ENCODE measurements at regions not wholly inside any gene's neighbourhood (a gene's known extent, or its start where the extent isn't known, plus 50 kb on each side); places are given as distances from the start of the nearest gene placed in this dataset.

GRCh38 chr20:30922129-30922528 lies 335.3 kb upstream of the DEFB115 start:
- TF ChIP-seq, protein P1, sequence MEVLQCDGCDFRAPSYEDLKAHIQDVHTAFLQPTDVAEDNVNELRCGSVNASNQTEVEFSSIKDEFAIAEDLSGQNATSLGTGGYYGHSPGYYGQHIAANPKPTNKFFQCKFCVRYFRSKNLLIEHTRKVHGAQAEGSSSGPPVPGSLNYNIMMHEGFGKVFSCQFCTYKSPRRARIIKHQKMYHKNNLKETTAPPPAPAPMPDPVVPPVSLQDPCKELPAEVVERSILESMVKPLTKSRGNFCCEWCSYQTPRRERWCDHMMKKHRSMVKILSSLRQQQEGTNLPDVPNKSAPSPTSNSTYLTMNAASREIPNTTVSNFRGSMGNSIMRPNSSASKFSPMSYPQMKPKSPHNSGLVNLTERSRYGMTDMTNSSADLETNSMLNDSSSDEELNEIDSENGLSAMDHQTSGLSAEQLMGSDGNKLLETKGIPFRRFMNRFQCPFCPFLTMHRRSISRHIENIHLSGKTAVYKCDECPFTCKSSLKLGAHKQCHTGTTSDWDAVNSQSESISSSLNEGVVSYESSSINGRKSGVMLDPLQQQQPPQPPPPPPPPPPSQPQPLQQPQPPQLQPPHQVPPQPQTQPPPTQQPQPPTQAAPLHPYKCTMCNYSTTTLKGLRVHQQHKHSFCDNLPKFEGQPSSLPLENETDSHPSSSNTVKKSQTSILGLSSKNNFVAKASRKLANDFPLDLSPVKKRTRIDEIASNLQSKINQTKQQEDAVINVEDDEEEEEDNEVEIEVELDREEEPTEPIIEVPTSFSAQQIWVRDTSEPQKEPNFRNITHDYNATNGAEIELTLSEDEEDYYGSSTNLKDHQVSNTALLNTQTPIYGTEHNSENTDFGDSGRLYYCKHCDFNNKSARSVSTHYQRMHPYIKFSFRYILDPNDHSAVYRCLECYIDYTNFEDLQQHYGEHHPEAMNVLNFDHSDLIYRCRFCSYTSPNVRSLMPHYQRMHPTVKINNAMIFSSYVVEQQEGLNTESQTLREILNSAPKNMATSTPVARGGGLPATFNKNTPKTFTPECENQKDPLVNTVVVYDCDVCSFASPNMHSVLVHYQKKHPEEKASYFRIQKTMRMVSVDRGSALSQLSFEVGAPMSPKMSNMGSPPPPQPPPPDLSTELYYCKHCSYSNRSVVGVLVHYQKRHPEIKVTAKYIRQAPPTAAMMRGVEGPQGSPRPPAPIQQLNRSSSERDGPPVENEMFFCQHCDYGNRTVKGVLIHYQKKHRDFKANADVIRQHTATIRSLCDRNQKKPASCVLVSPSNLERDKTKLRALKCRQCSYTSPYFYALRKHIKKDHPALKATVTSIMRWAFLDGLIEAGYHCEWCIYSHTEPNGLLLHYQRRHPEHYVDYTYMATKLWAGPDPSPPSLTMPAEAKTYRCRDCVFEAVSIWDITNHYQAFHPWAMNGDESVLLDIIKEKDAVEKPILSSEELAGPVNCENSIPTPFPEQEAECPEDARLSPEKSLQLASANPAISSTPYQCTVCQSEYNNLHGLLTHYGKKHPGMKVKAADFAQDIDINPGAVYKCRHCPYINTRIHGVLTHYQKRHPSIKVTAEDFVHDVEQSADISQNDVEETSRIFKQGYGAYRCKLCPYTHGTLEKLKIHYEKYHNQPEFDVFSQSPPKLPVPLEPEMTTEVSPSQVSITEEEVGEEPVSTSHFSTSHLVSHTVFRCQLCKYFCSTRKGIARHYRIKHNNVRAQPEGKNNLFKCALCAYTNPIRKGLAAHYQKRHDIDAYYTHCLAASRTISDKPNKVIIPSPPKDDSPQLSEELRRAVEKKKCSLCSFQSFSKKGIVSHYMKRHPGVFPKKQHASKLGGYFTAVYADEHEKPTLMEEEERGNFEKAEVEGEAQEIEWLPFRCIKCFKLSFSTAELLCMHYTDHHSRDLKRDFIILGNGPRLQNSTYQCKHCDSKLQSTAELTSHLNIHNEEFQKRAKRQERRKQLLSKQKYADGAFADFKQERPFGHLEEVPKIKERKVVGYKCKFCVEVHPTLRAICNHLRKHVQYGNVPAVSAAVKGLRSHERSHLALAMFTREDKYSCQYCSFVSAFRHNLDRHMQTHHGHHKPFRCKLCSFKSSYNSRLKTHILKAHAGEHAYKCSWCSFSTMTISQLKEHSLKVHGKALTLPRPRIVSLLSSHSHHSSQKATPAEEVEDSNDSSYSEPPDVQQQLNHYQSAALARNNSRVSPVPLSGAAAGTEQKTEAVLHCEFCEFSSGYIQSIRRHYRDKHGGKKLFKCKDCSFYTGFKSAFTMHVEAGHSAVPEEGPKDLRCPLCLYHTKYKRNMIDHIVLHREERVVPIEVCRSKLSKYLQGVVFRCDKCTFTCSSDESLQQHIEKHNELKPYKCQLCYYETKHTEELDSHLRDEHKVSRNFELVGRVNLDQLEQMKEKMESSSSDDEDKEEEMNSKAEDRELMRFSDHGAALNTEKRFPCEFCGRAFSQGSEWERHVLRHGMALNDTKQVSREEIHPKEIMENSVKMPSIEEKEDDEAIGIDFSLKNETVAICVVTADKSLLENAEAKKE (CRISPR knock-in tag; IDR thresholded peaks at IDR 0.05) = no peak
- TF ChIP-seq EZH2phosphoT487 (IDR thresholded peaks at IDR 0.05; ENCODE audit: unreplicated experiment) = no peak
- TF ChIP-seq, protein P2, sequence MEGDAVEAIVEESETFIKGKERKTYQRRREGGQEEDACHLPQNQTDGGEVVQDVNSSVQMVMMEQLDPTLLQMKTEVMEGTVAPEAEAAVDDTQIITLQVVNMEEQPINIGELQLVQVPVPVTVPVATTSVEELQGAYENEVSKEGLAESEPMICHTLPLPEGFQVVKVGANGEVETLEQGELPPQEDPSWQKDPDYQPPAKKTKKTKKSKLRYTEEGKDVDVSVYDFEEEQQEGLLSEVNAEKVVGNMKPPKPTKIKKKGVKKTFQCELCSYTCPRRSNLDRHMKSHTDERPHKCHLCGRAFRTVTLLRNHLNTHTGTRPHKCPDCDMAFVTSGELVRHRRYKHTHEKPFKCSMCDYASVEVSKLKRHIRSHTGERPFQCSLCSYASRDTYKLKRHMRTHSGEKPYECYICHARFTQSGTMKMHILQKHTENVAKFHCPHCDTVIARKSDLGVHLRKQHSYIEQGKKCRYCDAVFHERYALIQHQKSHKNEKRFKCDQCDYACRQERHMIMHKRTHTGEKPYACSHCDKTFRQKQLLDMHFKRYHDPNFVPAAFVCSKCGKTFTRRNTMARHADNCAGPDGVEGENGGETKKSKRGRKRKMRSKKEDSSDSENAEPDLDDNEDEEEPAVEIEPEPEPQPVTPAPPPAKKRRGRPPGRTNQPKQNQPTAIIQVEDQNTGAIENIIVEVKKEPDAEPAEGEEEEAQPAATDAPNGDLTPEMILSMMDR (conservative IDR thresholded peaks at IDR 0.05; ENCODE audit: low read depth in 2 of 2) = peak; percentile 31 to 40; a peak in 3 of 4 replicates
- no peak for TF ChIP-seq POLR2AphosphoS5 (IDR thresholded peaks at IDR 0.05; ENCODE audit: low read depth)
- TF ChIP-seq STAT1 (IDR thresholded peaks at IDR 0.05; ENCODE audit: unreplicated experiment) = no peak
- TF ChIP-seq ZNF114 (CRISPR knock-in tag; IDR thresholded peaks at IDR 0.05) = no peak
- TF ChIP-seq REST (IDR thresholded peaks at IDR 0.05; ENCODE audit: unreplicated experiment) = no peak
- no peak for TF ChIP-seq JUNB (IDR thresholded peaks at IDR 0.05; ENCODE audit: unreplicated experiment)
- peak; percentile 25 for TF ChIP-seq EZH2 (IDR thresholded peaks at IDR 0.05; ENCODE audit: low read depth, unreplicated experiment)
- TF ChIP-seq NANOG (IDR thresholded peaks at IDR 0.05; ENCODE audit: borderline replicate concordance) = no peak
